NCI-H82 treated with DMSO at 0.1 percent for 48 hours (cell line): ENCODE measurements at regions not wholly inside any gene's neighbourhood (a gene's known extent, or its start where the extent isn't known, plus 50 kb on each side); places are given as distances from the start of the nearest gene placed in this dataset.
"Not testable (repeated sequence)": the region's sequence is repeated elsewhere in the genome, so short reads cannot be mapped to it uniquely, and the experiment has no call there.

Source experiments
- DNase-seq: peaks from one replicate; lab custom pipeline; 2025; ENCODE audit not compliant: unreplicated experiment; lab: John Stamatoyannopoulos, UW

DNA sequence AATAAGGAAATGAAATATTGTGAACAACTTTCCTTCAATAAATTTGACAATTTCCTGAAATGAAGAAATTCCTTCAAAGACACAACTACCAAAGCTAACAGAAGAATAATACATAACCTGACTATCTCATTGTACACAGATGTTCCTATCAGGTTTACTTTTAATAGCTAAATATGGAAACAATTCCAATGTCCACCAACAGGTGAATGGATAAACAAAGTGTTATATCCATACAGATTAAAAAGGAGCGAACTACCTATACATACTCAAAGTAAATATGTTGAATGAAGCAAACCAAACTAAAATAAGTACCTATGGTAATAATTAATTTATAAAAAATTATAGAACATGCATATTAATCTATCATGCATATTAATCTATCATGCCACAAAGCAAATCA, 554.9 kb downstream of the PPP4R3C start:
- DNase-seq: no peak

DNA sequence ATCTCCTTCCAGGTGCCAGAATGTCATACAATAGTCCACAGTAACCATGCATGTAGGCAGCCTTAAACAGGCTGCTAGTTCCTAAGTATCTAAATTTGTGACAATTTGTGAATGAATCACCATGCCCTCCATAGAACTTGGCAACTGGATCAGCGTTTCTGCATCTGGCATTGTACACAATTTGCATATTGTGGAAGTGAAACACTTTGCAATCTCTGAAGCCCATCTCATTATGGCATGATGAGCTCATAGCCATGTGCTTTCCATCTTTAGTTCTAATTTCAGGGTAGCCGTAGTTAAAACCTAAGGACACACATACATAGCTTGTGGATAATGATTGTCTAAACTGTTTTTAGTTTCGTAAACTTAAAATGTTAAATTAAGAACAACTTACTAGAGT, 573.6 kb downstream of the PPP4R3C start:
- DNase-seq: no peak

DNA sequence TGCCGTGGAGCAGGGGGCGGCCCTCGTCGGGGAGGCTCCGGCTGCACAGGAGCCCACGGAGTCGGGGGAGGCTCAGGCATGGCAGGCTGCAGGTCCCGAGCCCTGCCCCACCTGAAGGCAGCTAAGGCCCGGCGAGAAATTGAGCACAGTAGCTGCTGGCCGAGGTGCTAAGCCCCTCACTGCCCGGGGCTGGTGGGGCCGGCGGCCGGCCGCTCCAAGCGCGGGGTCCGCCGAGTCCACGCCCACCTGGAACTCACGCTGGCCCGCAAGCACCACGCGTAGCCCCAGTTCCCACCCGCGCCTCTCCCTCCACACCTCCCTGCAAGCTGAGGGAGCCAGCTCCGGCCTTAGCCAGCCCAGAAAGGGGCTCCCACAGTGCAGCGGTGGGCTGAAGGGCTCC, 589.4 kb downstream of the PPP4R3C start:
- DNase-seq: no peak

DNA sequence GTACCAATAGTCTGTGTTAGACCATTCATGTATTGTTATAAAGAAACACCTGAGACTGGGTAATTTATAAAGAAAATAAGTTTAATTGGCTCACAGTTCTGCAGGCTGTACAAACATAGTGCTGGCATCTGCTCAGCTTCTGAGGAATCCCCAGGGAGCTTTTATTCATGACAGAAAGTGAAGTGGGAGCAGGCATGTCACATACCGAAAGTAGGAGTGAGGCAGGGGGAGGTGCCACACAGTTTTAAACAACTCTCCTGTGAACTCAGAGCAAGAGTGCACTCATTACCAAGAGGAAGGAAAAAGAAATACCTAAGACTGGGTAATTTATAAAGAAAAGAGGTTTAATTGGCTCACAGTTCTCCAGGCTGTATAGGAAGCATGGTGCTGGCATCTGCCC, 591.2 kb downstream of the PPP4R3C start:
- DNase-seq: no peak

DNA sequence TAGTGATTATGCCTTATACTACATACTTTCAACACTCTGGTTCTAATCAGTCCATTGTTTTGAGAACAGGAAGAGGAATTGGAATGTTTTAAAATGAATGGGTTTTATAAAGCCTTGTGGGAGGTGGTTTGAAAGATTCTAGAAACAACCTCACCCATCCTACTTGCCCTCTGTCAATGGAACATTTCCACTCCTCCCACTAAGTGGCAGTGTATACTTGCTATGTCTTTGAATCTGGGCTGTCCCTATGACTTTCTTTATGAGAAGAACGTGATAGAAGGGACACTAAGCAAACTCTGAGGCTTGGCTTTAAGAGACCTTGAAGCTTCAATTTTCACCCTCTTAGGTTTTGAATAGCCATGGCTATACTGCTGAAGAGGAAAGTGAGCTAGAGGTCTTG, 611.2 kb downstream of the PPP4R3C start:
- peak; percentile 13 for DNase-seq

DNA sequence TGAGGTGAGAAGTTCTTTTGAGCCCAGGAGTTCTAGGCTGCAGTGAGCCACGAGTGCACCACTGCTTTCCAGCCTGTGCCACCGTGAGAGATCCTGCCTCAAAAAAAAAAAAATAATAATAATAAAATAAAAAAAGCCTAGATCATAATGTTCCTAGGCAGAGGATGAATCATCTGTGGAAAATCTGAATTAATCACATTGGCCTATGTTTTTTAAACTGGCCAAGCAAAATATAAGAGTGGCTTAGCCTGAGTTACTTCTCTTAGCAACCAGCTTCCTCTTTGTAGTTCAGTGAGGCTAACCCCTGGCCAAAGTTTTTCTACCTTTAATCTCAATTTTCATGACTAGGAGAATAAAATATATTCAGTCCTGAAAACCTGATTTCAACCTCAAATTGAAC, 614.6 kb downstream of the PPP4R3C start:
- no peak for DNase-seq

DNA sequence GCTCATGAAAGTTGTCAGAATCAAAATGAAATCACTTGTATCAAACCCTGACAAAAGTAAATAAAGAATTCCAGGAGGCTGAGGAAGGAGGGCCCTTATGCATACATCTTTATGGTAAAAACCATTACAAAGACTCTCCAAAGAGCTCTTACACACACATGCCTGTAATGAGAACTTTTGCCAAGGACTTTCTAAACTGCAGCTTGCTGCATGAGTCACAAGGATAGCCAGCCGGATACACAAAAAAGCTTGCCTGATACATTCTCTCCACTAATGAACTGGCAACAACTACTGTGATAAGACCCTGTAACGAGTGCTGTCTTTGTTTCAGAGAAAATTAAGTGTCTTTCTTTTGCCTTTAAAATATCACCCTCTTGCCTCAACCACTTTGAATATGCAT, 618.1 kb downstream of the PPP4R3C start:
- no peak for DNase-seq

DNA sequence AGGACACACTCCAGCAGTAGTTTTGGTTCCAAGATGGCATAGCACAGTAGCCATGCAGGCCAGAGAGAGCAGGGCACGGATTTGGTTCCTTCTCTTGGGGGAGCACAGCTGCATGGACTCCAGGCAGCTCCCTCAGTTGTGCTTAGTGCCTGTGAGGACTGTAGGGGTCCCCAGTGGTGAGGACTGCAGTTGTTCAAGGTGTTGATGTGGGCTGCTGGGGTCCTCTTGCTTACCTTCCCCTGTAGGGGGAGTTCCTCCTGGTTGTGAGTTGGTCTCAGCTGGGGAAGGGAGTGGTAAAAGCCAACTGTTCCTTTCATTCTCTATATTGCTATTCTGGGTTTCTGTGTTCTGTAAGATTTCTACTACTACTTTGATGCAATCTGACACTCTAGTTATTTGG, 606.5 kb downstream of the MAGEB5 start:
- no peak for DNase-seq

DNA sequence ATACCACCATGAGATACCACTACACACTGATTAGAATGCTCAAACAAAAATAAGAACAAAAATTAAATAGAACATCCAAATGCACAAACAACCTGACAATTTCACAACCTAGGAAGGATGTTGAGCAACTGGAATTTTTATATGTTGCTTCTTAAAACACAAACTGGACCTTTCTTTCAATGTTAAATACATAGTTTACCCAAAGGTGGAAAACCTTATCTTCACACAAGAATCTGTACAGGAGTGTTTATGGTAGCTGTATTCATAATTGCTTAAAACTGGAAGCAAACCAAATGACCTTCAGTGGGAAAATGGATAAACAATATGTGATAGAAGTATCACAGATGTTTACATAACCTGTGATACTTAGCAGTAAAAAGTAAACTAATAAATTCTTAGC, 573.8 kb downstream of the MAGEB5 start:
- DNase-seq: no peak

DNA sequence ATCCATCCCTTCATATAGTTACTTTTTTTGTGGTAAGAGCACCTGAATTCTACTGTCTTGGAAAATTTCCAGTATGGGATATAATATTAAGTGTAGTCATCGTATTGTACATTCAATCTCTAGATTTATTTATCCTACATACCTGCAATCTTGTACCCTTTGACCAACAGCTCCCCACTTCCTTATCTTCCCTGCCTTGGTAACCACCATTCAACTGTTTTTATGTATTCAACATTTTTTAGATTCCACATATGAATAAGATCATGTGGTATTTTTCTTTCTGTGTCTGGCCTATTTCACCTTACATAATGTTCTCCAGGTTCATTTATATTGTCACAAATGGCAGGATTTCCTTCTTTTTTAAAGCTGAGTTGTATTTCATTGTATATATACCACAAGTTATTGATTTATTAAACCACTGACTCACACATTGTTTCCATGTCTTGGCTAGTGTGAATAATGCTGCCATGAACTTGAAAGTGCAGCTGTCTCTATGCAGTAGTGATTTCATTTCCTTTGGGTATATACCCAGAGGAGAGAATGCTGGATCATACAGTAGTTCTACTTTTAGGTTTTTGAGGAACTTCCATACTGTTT, 572.5 kb downstream of the MAGEB5 start:
- no peak for DNase-seq

DNA sequence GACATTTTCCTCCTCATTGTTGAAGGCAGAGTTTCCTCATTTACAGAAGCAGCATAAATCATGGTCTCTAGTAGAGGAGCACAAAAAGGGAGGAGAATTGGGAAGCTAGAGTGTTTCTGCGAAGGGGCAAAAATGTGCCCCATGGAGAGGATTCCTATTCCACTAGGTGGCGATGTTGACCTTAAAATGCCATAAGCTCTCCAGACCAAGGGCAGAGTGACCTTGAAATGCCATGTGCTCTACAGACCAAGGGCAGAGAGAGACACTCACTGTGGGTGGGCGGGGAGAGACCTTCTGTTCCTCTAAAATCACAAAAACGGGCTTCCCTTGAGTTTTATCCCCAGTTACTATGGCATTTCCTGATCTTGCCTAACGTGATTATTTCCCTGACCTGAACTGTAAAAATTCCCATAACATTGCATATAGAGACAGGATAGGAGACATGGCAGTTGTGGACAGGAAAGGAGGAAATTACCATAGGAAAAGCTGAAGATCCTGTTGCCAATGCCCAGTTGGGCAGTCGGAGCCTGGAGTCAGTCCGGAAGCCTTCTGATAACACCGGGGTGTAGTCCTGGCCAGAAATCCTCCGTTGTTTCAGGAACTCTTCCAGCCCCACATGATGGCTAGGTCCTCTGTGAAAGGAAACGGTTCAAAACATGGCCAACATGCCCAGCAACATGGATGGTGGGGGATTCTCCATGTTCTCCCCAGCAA, 567.7 kb downstream of the MAGEB5 start:
- no peak for DNase-seq

DNA sequence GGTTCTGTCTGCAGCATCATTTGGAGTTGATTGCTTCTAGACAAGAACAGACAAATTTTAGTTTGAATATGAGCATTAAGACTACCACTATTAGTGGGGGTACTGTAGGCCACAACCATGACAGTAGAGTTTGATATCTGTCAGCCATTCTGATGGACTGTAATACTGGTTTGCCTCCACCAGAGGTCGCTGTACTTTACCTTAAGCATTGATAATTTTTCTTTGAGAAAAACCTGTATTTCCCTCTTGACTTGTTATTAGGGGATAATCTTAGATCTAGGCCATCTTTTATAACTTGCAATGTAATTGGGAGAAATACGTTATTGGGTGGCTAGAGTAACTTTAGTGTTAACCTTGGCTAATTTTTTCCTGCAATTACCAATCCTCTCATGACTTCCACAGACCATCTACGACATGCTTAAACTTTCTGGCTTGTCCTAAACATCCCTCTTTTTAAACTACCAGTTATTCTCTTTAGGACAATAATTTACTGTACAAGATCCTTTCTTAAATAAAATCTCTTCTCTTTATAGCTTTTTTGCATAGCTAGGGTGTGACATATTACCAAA, 562.4 kb downstream of the MAGEB5 start:
- no peak for DNase-seq

DNA sequence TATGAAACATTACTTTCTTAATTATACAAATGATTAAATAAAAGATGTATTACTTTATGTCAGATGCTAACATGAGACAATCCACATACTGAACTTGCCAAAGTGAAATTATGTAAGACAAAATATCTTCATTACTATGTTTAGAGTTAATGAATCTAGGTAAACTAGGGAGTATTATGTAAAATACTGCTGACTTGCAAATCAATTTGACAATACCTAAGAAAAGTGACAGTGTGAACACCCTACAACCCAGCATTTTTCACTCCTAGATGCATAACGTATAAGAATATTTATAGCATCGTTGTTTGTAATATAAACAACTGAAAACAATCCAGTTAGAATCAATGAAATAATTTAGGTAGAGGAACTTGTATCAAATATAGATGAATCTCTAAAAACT, 546.3 kb downstream of the MAGEB5 start:
- DNase-seq: no peak

DNA sequence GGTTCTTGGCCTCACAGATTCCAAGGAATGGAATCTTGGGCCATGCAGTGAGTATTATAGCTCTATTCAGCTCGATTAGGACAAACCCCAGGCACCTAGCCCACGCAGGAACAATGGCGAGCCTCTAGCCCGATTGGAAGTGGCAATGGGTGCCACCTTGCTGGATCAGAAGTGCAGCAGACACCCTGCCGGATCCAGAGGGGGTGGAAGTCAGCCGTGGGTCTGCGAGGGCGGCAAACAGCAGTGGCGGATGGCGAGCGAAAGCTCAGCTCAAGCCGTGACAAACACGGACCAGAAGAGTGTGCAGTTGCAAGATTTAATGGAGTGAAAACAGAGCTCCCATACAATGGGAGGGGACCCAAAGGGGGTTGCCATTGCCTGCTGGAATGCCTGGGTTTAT, 539.8 kb downstream of the MAGEB5 start:
- DNase-seq: not testable (repeated sequence)

DNA sequence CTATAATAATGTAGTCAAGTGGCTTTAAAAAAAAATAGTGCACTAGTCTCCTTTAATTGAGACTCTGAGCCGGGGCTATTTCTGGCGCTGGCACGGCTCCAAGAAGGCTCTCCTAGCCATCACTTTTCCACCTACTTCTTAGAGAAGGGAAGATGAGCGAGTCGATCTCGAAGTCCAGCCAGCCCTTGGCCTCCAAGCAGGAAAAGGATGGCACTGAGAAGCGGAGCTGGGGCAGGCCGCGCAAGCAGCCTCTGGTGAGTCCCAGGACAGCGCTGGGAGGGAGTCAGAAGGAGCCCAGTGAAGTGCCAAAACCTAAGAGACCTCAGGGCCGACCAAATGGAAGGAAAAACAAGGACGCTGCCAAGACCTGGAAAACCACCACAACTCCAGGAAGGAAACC, 531.9 kb downstream of the MAGEB5 start:
- DNase-seq: no peak

DNA sequence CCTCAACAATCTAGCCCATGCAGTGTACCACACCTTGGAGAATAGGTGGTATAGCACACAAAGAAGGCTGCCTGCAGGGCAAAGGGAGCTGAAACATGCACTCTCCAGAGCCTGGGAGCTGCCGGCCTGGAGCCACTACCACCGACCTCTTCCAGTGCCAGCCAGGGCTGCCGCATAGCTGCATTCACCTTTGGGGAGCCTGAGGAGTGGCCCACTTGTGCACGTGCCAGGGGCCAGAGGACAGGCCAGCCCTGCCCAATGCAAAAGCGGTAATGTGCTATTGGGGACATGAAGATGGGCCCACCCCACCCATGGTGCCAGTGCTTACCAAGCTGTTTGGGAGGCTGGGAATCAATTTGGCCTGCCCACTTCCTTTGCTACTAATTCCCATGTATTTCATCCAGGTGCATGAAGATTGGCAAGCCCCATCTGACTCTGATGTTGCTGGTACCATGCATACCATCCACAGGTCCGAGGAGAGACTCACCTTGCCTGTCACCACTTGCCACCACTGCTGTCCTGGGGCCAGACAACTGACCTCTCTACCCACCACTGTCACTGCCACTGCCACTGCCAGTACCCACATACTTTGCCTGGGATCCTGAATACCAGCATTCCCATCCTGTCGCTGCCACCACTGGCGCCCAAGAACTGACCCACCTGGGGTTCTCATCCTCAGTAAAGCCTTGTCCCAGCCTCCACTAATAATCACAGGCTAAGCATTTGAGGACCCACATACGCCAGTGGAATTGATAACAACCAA, 506.9 kb downstream of the MAGEB5 start:
- no peak for DNase-seq

DNA sequence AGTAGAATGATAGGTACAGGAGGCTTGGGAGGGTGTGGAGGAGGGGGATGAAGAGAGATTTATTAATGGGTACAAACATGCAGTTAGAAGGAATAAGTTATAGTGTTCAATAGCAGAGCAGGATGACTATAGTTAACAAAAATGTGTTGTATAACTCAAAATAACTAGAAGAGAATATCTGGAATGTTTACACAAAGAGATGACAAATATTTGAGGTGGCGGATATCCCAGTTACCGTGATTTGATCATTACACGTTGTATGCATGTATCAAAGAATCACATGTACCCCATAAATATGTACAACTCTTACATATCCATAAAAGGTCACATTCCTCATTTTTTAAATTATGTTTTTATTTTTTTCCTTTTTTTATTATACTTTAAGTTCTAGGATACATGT, 456.6 kb downstream of the MAGEB5 start:
- DNase-seq: no peak

DNA sequence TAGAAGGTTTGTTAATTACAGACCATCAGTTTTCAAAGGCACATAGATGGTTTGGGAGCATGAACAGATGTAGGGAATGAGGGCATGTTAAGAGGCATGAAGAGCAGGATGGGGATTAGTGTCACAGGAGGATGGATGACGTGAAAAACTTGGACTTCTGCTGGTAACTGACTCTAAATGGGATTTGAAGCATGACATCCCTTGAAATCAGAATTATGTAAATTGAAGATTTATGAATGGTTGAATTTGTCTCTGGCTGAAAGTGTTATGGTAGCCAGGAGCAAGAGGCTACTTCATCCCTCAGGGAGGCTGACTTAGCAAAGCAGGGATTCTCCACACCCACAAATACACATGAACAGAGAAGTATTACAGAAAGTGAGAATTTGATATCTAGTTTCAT, 454.6 kb downstream of the MAGEB5 start:
- no peak for DNase-seq

DNA sequence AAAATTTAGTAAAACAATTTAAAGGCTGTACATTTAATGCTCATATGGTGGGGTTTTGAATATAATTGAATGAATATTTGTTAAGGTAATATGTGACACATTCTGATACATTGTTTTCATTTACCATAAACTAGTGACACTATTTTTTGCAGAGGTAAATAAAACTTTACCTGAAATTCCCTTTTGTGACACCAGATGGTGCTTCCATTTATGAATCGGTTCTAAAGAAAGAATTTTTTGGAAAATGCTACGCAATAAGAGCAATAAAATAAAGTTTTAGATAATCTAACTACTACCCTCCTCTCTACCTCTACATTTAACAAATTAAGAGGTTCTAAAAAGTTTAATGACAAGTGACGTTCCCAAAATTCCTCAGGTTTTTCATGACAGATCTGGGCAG, 448.9 kb downstream of the MAGEB5 start:
- DNase-seq: no peak

DNA sequence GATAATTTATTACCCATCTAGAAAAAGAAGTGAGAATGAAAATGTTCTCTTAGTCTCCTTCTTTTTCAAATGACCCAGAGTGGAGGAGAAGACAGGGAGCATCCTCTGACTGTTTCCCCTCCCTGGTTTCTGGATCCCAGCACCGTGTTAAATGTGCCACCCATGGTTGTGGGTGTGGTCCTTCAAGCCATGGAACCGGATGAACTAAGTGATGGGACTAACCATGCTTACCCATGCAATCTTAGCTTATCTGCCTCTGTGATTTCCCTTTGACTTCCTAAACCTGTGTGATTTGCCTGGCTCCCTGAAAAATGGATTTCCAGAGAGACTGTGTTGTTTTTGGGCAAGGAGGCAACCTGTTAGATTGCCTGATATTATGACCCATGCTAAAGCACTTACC, 437.1 kb downstream of the MAGEB5 start:
- no peak for DNase-seq

DNA sequence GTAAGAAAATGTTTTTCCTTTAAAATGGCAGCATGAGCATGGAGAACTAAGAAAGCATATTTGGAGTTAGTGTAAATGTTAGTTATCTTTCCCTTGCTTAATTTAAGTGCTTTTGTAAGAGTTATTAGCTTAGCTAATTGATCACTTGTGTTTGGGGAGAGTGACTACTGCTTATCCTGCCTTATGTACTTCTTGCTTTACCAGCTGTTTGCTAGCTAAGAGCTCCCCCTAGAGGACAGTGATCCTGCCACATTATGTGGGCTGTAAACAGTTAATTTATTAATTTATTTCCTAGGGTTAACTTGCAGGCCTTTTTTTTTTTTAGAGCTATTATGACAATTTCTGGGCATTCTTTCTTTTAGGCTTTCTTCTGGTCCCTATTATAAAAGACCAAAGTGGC, 435.8 kb downstream of the MAGEB5 start:
- DNase-seq: no peak

DNA sequence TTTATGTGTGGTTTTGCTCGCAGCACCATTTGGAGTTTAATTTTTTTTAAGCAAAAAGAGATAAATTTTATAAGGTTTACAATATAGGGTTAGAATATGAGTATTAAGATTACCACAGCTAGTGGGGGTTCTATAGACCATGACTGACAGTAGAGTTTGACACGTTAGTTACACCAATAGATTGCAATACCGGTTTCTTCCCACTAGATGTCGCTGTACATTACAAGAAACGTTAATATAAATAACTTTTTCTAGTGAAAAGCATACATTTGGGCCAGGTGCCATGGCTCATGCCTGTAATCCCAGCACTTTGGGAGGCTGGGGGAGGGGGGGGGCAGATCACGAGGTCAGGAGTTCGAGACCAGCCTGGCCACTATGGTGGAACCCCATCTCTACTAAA, 433.6 kb downstream of the MAGEB5 start:
- DNase-seq: no peak
